MCF 10A (cell line): ENCODE measurements at regions not wholly inside any gene's neighbourhood (a gene's known extent, or its start where the extent isn't known, plus 50 kb on each side); places are given as distances from the start of the nearest gene placed in this dataset.
A peak's percentile ranks its signal among the peaks of the same experiment; 100 is the strongest.

Experiments
- BruUV-seq: library from RNA; stranded (reverse); fragments of 400-500 nt; replicated peaks from 2 replicates; lab custom pipeline; 2021; lab: Mats Ljungman, UMichigan
- CTCF ChIA-PET: fragments of 300-600 bp; sonication (Branson Sonifier 250); formaldehyde crosslinking; extraction: SDS; loops from one replicate; lab custom pipeline; 2021; ENCODE audit warnings: antibody characterized with exemption, inconsistent platforms; lab: Yijun Ruan, JAX
- POLR2A ChIA-PET: fragments of 300-600, 350-650 bp; sonication (Branson Sonifier 250); formaldehyde crosslinking; extraction: SDS; loops from one replicate; lab custom pipeline; 2020; ENCODE audit warnings: antibody characterized with exemption, inconsistent platforms; lab: Yijun Ruan, JAX
- DNase-seq: peaks from one replicate; pipeline ENCODE4 v3.0.0-alpha.2; 2018; ENCODE audit not compliant: unreplicated experiment
- H3K27ac Mint-ChIP-seq: one replicate; pipeline ENCODE4 v1.8.0; 2022; ENCODE audit warnings: mild to moderate bottlenecking, low read depth, mixed read lengths; ENCODE audit not compliant: unreplicated experiment
- H3K27me3 Mint-ChIP-seq: one replicate; pipeline ENCODE4 v1.8.0; 2022; ENCODE audit warnings: mixed read lengths; ENCODE audit not compliant: insufficient read depth, unreplicated experiment
- H3K36me3 Mint-ChIP-seq: one replicate; pipeline ENCODE4 v1.8.0; 2022; ENCODE audit warnings: mild to moderate bottlenecking, moderate library complexity, mixed read lengths; ENCODE audit not compliant: insufficient read depth, unreplicated experiment
- H3K4me1 Mint-ChIP-seq: one replicate; pipeline ENCODE4 v1.8.0; 2022; ENCODE audit warnings: mixed read lengths; ENCODE audit not compliant: insufficient read depth, unreplicated experiment
- H3K4me3 Mint-ChIP-seq: one replicate; pipeline ENCODE4 v1.8.0; 2022; ENCODE audit warnings: mild to moderate bottlenecking, moderate library complexity, mixed read lengths; ENCODE audit not compliant: unreplicated experiment
- H3K9me3 Mint-ChIP-seq: one replicate; pipeline ENCODE4 v1.8.0; 2022; ENCODE audit warnings: mixed read lengths; ENCODE audit not compliant: unreplicated experiment
- intact Hi-C: fragments of 100-400 bp; cut with micrococcal nuclease; formaldehyde crosslinking; loops from 2 replicates; pipeline ENCODE4 v1.14.1; 2022
- TF ChIP-seq, protein P1 (sequence below): fragments of 200-600 bp; IDR thresholded peaks from one replicate; pipeline ENCODE4 v1.8.0; 2022; ENCODE audit warnings: antibody characterized with exemption, mild to moderate bottlenecking; ENCODE audit not compliant: unreplicated experiment

GRCh38 chr6:94535798-94536197 is 1041.5 kb upstream of the MANEA start:
- Mint-ChIP-seq H3K36me3 (no peaks in the 10 kb centered on the region), H3K4me1 (no peaks in the 10 kb centered on the region), H3K27ac (no peak overlapping the region), H3K4me3 (no peak overlapping the region), H3K27me3 (peaks cover 72% of the 10 kb centered on the region), H3K9me3 (no peaks in the 10 kb centered on the region)
- intact Hi-C loops, result no loop called here
- no TSS peak for BruUV-seq
- ChIA-PET CTCF (no interaction called here), POLR2A (no interaction called here)
- TF ChIP-seq, protein P1, sequence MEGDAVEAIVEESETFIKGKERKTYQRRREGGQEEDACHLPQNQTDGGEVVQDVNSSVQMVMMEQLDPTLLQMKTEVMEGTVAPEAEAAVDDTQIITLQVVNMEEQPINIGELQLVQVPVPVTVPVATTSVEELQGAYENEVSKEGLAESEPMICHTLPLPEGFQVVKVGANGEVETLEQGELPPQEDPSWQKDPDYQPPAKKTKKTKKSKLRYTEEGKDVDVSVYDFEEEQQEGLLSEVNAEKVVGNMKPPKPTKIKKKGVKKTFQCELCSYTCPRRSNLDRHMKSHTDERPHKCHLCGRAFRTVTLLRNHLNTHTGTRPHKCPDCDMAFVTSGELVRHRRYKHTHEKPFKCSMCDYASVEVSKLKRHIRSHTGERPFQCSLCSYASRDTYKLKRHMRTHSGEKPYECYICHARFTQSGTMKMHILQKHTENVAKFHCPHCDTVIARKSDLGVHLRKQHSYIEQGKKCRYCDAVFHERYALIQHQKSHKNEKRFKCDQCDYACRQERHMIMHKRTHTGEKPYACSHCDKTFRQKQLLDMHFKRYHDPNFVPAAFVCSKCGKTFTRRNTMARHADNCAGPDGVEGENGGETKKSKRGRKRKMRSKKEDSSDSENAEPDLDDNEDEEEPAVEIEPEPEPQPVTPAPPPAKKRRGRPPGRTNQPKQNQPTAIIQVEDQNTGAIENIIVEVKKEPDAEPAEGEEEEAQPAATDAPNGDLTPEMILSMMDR, result no peak
- DNase-seq, result no peak

DNA sequence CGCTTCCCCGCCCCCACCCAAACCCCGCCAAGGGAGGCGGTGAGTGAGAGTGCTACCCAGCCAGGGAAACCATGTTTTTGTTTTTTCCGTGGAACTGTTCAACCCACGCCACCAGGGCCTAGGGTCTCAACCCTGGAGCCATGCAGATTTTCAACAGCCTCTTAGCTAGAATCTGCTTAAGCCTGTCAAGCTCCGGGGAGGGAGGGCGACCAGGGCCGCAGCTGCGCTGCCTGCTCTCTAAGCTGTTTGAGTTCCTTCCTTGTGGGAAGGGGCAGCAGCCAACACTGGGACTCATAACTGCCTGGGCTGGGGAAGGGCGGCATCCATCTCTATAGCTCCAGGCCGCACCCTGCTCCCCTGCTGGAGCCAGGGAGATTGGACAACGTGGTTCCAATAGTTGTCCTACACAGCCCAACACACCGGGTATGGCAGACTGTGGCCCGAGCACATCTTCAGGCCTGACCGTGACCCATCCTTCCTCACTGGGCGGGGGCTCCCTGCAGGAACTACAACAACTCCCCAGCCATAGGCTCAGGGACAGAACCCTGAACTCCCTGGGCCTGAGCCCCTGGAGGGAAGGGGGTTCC is 1065.7 kb upstream of the MANEA start:
- POLR2A ChIA-PET, result no interaction called here
- no peak for DNase-seq
- CTCF ChIA-PET, result no interaction called here
- H3K27ac Mint-ChIP-seq, result no peak overlapping the region
- no peak overlapping the region for H3K4me3 Mint-ChIP-seq
- no peaks in the 10 kb centered on the region for H3K36me3 Mint-ChIP-seq
- no peaks in the 10 kb centered on the region for H3K9me3 Mint-ChIP-seq
- no peaks in the 10 kb centered on the region for H3K4me1 Mint-ChIP-seq
- H3K27me3 Mint-ChIP-seq, result peaks cover 14% of the 10 kb centered on the region
- intact Hi-C loops, result no loop called here
- no TSS peak for BruUV-seq
- TF ChIP-seq, protein P1, result no peak

- Mint-ChIP-seq H3K4me1 (no peaks in the 10 kb centered on the region), H3K9me3 (no peaks in the 10 kb centered on the region), H3K27ac (no peak overlapping the region), H3K27me3 (peaks cover 18% of the 10 kb centered on the region), H3K36me3 (no peaks in the 10 kb centered on the region), H3K4me3 (no peak overlapping the region)
- CTCF ChIA-PET, result no interaction called here
- DNase-seq, result no peak
- no TSS peak for BruUV-seq
- POLR2A ChIA-PET, result no interaction called here
- intact Hi-C loops, result no loop called here
- TF ChIP-seq, protein P1, result no peak
Observed at GRCh38 chr6:94510877-94511276, 1066.5 kb upstream of the MANEA start.

DNA sequence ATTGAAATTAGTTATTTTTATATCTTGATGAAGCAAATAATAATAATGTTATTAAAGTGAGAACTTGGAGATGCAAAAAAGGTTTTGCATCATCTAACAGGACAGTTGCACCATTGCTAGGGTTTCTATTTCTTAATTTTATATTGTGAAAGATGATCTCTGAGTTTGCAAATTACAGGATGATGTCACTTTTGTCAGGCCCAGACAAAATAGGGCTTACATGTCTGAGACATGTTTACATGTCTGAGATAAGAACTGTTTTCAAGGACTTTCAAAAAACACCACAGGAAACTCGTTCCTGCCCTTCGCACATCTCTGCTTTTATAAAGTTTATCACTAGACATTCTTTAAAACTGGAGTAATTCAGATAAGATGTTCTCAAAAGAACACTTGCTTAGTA is 1075.8 kb upstream of the MANEA start:
- no peaks in the 10 kb centered on the region for H3K4me1 Mint-ChIP-seq
- peaks cover 12% of the 10 kb centered on the region for H3K27me3 Mint-ChIP-seq
- H3K9me3 Mint-ChIP-seq, result no peaks in the 10 kb centered on the region
- POLR2A ChIA-PET, result no interaction called here
- no peak overlapping the region for H3K4me3 Mint-ChIP-seq
- CTCF ChIA-PET, result no interaction called here
- intact Hi-C loops, result no loop called here
- no peak overlapping the region for H3K27ac Mint-ChIP-seq
- TF ChIP-seq, protein P1, result no peak
- BruUV-seq, result no TSS peak
- H3K36me3 Mint-ChIP-seq, result no peaks in the 10 kb centered on the region
- peak; percentile 7 for DNase-seq
